ENCODE measurements at regions not wholly inside any gene's neighbourhood (a gene's known extent, or its start where the extent isn't known, plus 50 kb on each side); places are given as distances from the start of the nearest gene placed in this dataset.

GRCh38 chr4:176440698-176441097 is 120.9 kb downstream of the SPCS3 start:
- no peak for TF ChIP-seq CTCF (IDR thresholded peaks at IDR 0.05)
- no peak overlapping the region for H3K27ac Mint-ChIP-seq (ENCODE audit: unreplicated experiment)
- DNase-seq (ENCODE audit: low spot score) = no peak
- no peaks in the 10 kb centered on the region for H3K9me3 Mint-ChIP-seq (ENCODE audit: low read depth)
- H3K4me3 Mint-ChIP-seq (ENCODE audit: unreplicated experiment) = no peak overlapping the region
- no peaks in the 10 kb centered on the region for H3K36me3 Mint-ChIP-seq (ENCODE audit: low read depth)
- H3K4me1 Mint-ChIP-seq (ENCODE audit: low read depth) = peaks cover 31% of the 10 kb centered on the region
- H3K27me3 Mint-ChIP-seq (ENCODE audit: low read depth) = no peaks in the 10 kb centered on the region

- H3K27ac Mint-ChIP-seq (ENCODE audit: unreplicated experiment) = no peak overlapping the region
- no peaks in the 10 kb centered on the region for H3K27me3 Mint-ChIP-seq (ENCODE audit: low read depth)
- no peaks in the 10 kb centered on the region for H3K9me3 Mint-ChIP-seq (ENCODE audit: low read depth)
- DNase-seq (ENCODE audit: low spot score) = no peak
- H3K36me3 Mint-ChIP-seq (ENCODE audit: low read depth) = no peaks in the 10 kb centered on the region
- no peak for TF ChIP-seq CTCF (IDR thresholded peaks at IDR 0.05)
- H3K4me1 Mint-ChIP-seq (ENCODE audit: low read depth) = peaks cover 22% of the 10 kb centered on the region
- no peak overlapping the region for H3K4me3 Mint-ChIP-seq (ENCODE audit: unreplicated experiment)
Observed at GRCh38 chr4:176441594-176441993, 121.8 kb downstream of the SPCS3 start.

- peaks cover 20% of the 10 kb centered on the region for H3K4me1 Mint-ChIP-seq (ENCODE audit: low read depth)
- no peak for DNase-seq (ENCODE audit: low spot score)
- H3K36me3 Mint-ChIP-seq (ENCODE audit: low read depth) = no peaks in the 10 kb centered on the region
- no peak overlapping the region for H3K27ac Mint-ChIP-seq (ENCODE audit: unreplicated experiment)
- no peaks in the 10 kb centered on the region for H3K27me3 Mint-ChIP-seq (ENCODE audit: low read depth)
- TF ChIP-seq CTCF (IDR thresholded peaks at IDR 0.05) = no peak
- H3K9me3 Mint-ChIP-seq (ENCODE audit: low read depth) = no peaks in the 10 kb centered on the region
- no peak overlapping the region for H3K4me3 Mint-ChIP-seq (ENCODE audit: unreplicated experiment)
Observed at GRCh38 chr4:176443117-176443516, 123.4 kb downstream of the SPCS3 start.

- no peak for TF ChIP-seq CTCF (IDR thresholded peaks at IDR 0.05)
- Mint-ChIP-seq H3K27me3 (ENCODE audit: low read depth) (no peaks in the 10 kb centered on the region), H3K4me3 (ENCODE audit: unreplicated experiment) (no peak overlapping the region), H3K36me3 (ENCODE audit: low read depth) (no peaks in the 10 kb centered on the region), H3K9me3 (ENCODE audit: low read depth) (no peaks in the 10 kb centered on the region), H3K4me1 (ENCODE audit: low read depth) (peaks cover 16% of the 10 kb centered on the region), H3K27ac (ENCODE audit: unreplicated experiment) (peak overlapping the region; percentile 1)
- DNase-seq (ENCODE audit: low spot score) = no peak
Observed at GRCh38 chr4:176443646-176444409, 124.1 kb downstream of the SPCS3 start.

GRCh38 chr4:176444741-176445140 is 125.0 kb downstream of the SPCS3 start:
- Mint-ChIP-seq H3K27ac (ENCODE audit: unreplicated experiment) (no peak overlapping the region), H3K27me3 (ENCODE audit: low read depth) (no peaks in the 10 kb centered on the region), H3K4me1 (ENCODE audit: low read depth) (peaks cover 16% of the 10 kb centered on the region), H3K9me3 (ENCODE audit: low read depth) (no peaks in the 10 kb centered on the region), H3K36me3 (ENCODE audit: low read depth) (no peaks in the 10 kb centered on the region), H3K4me3 (ENCODE audit: unreplicated experiment) (no peak overlapping the region)
- TF ChIP-seq CTCF (IDR thresholded peaks at IDR 0.05) = no peak
- no peak for DNase-seq (ENCODE audit: low spot score)
